WTC11 (cell line): ENCODE measurements at regions not wholly inside any gene's neighbourhood (a gene's known extent, or its start where the extent isn't known, plus 50 kb on each side); places are given as distances from the start of the nearest gene placed in this dataset.

Source experiments
- ATAC-seq: fragments of 200-7000 bp; cut with Tn5 transposase; 2 replicates; pipeline ENCODE4 v1.10.0; 2021; ENCODE audit warnings: mild to moderate bottlenecking, moderate library complexity
- CTCF ChIA-PET: fragments of 300-600 bp; sonication (Branson Sonifier 250); formaldehyde crosslinking; loops from one replicate; lab custom pipeline; 2021; ENCODE audit warnings: antibody characterized with exemption; lab: Charles Lee
- POLR2A ChIA-PET: fragments of 350-600 bp; sonication (Branson Sonifier 250); formaldehyde crosslinking; loops from one replicate; lab custom pipeline; 2021; ENCODE audit warnings: antibody characterized with exemption; lab: Charles Lee
- DNase-seq: peaks from one replicate; pipeline ENCODE4 v3.0.0; 2021; ENCODE audit warnings: low spot score
- H3K27ac Mint-ChIP-seq: 2 replicates; pipeline ENCODE4 v1.8.0; 2021; ENCODE audit warnings: mixed read lengths
- H3K27me3 Mint-ChIP-seq: 2 replicates; pipeline ENCODE4 v1.8.0; 2021; ENCODE audit warnings: low read depth, mild to moderate bottlenecking, moderate library complexity, mixed read lengths
- H3K36me3 Mint-ChIP-seq: 2 replicates; pipeline ENCODE4 v1.8.0; 2021; ENCODE audit warnings: mixed read lengths
- H3K4me1 Mint-ChIP-seq: 2 replicates; pipeline ENCODE4 v1.8.0; 2022; ENCODE audit warnings: mixed read lengths
- H3K4me3 Mint-ChIP-seq: 2 replicates; pipeline ENCODE4 v1.8.0; 2021; ENCODE audit warnings: mild to moderate bottlenecking, moderate library complexity, mixed read lengths
- H3K9me3 Mint-ChIP-seq: 2 replicates; pipeline ENCODE4 v1.8.0; 2021; ENCODE audit warnings: mixed read lengths
- CREM ChIP-seq: sonication (generic); formaldehyde crosslinking; IDR thresholded peaks from 2 replicates; pipeline ENCODE4 v1.8.1; 2022; ENCODE audit warnings: mild to moderate bottlenecking, missing genetic modification reagents, moderate library complexity
- ERG ChIP-seq: fragments of 250-450 bp; sonication (Bioruptor Pico); IDR thresholded peaks from 2 replicates; pipeline ENCODE4 v1.8.0; 2021; ENCODE audit warnings: mild to moderate bottlenecking
- JUN ChIP-seq: sonication (generic); formaldehyde crosslinking; IDR thresholded peaks from 2 replicates; pipeline ENCODE4 v1.8.0; 2023; ENCODE audit warnings: mild to moderate bottlenecking, missing genetic modification reagents
- ZBTB21 ChIP-seq: sonication (generic); formaldehyde crosslinking; IDR thresholded peaks from 2 replicates; pipeline ENCODE4 v1.8.1; 2023; ENCODE audit warnings: mild to moderate bottlenecking, missing genetic modification reagents, borderline replicate concordance
- ZNF121 ChIP-seq: sonication (generic); formaldehyde crosslinking; IDR thresholded peaks from 2 replicates; pipeline ENCODE4 v1.8.0; 2023; ENCODE audit warnings: missing genetic modification reagents
- ZNF263 ChIP-seq: sonication (generic); formaldehyde crosslinking; IDR thresholded peaks from 2 replicates; pipeline ENCODE4 v1.8.1; 2022; ENCODE audit warnings: low read depth, mild to moderate bottlenecking, moderate library complexity, missing genetic modification reagents
- ZNF396 ChIP-seq: fragments of 250-450 bp; sonication (Bioruptor Pico); IDR thresholded peaks from 2 replicates; pipeline ENCODE4 v1.8.0; 2021; ENCODE audit warnings: mild to moderate bottlenecking, moderate library complexity, borderline replicate concordance
- ZNF416 ChIP-seq: fragments of 250-450 bp; sonication (Bioruptor Pico); IDR thresholded peaks from 2 replicates; pipeline ENCODE4 v1.9.0; 2021; ENCODE audit warnings: mild to moderate bottlenecking, inconsistent platforms
- ZSCAN18 ChIP-seq: fragments of 250-450 bp; sonication (Bioruptor Pico); IDR thresholded peaks from 2 replicates; pipeline ENCODE4 v2.1.2; 2022; ENCODE audit warnings: mild to moderate bottlenecking, moderate library complexity
- TF ChIP-seq, protein P1 (sequence below): fragments of 250-450 bp; sonication (Bioruptor Pico); IDR thresholded peaks from 2 replicates; pipeline ENCODE4 v1.9.0; 2021; ENCODE audit warnings: moderate library complexity, mild to moderate bottlenecking, inconsistent platforms, borderline replicate concordance
- TF ChIP-seq, protein P2 (sequence below): fragments of 250-450 bp; sonication (Bioruptor Pico); conservative IDR thresholded peaks from 2 replicates; pipeline ENCODE4 v1.9.0; 2021; ENCODE audit warnings: mild to moderate bottlenecking
- TF ChIP-seq, protein P3 (sequence below): sonication (generic); formaldehyde crosslinking; IDR thresholded peaks from 2 replicates; pipeline ENCODE4 v1.8.0; 2023; ENCODE audit warnings: mild to moderate bottlenecking, missing genetic modification reagents
- TF ChIP-seq, protein P4 (sequence below): sonication (generic); formaldehyde crosslinking; IDR thresholded peaks from 2 replicates; pipeline ENCODE4 v1.8.1; 2023; ENCODE audit warnings: mild to moderate bottlenecking, missing genetic modification reagents, moderate library complexity
- TF ChIP-seq, protein P5 (sequence below): sonication (generic); formaldehyde crosslinking; IDR thresholded peaks from 2 replicates; pipeline ENCODE4 v1.8.1; 2023; ENCODE audit warnings: mild to moderate bottlenecking, missing genetic modification reagents, borderline replicate concordance

GRCh38 chr2:136582628-136583205 is 182.6 kb upstream of the THSD7B start:
- Mint-ChIP-seq H3K4me3 (no peak overlapping the region), H3K36me3 (peaks cover 2% of the 10 kb centered on the region; the same call in 1 of the 2 replicates), H3K4me1 (no peaks in the 10 kb centered on the region), H3K27ac (no peak overlapping the region), H3K27me3 (no peaks in the 10 kb centered on the region; the same call in none of the 2 replicates)
- POLR2A ChIA-PET, result no interaction called here
- peak; percentile 55 for DNase-seq
- TF ChIP-seq ZNF416 (no peak), CREM (CRISPR knock-in tag) (0 out of 2 replicates have a peak, but pooled peaks have one; percentile 35), ZNF263 (CRISPR knock-in tag) (no peak), ZSCAN18 (CRISPR knock-in tag) (0 out of 2 replicates have a peak, but pooled peaks have one; percentile 23), ZBTB21 (no peak), ERG (CRISPR knock-in tag) (0 out of 2 replicates have a peak, but pooled peaks have one; percentile 48), JUN (peak; percentile 21; the same call in 1 of the 2 replicates), ZNF121 (CRISPR knock-in tag) (no peak), ZNF396 (CRISPR knock-in tag) (peak; percentile 82; the same call in 1 of the 2 replicates)
- TF ChIP-seq, protein P1, sequence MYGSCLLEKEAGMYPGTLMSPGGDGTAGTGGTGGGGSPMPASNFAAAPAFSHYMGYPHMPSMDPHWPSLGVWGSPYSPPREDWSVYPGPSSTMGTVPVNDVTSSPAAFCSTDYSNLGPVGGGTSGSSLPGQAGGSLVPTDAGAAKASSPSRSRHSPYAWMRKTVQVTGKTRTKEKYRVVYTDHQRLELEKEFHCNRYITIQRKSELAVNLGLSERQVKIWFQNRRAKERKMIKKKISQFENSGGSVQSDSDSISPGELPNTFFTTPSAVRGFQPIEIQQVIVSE (CRISPR knock-in tag), result no peak
- TF ChIP-seq, protein P2, sequence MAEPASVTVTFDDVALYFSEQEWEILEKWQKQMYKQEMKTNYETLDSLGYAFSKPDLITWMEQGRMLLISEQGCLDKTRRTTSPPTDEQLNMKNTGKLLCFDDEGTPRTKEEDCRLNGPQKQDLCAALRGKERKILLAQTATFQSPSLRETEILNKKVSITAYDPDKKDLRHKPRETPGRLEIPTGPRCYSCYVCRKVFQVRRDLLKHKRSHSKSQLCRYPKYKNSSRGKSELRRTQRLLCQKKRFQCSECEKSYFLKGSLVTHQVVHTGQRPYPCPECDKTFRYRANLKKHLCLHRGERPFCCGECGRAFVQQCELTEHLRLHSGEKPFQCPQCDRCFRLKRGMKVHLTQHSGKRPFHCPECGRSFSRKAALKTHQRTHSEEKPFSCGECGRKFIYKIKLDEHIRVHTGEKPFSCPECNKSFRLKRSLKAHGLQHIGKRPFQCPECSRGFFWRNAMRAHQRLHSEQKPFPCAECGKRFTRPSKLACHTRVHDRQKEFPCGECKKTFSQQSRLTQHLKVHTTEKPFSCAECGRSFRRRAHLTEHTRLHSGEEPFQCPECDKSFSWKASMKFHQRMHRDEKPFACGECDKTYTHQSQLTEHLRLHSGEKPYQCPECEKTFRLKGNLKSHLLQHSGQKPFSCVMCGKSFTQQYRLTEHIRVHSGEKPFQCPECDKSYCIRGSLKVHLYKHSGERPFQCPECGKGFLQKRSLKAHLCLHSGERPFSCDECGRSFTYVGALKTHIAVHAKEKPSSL, result no peak
- TF ChIP-seq, protein P3, sequence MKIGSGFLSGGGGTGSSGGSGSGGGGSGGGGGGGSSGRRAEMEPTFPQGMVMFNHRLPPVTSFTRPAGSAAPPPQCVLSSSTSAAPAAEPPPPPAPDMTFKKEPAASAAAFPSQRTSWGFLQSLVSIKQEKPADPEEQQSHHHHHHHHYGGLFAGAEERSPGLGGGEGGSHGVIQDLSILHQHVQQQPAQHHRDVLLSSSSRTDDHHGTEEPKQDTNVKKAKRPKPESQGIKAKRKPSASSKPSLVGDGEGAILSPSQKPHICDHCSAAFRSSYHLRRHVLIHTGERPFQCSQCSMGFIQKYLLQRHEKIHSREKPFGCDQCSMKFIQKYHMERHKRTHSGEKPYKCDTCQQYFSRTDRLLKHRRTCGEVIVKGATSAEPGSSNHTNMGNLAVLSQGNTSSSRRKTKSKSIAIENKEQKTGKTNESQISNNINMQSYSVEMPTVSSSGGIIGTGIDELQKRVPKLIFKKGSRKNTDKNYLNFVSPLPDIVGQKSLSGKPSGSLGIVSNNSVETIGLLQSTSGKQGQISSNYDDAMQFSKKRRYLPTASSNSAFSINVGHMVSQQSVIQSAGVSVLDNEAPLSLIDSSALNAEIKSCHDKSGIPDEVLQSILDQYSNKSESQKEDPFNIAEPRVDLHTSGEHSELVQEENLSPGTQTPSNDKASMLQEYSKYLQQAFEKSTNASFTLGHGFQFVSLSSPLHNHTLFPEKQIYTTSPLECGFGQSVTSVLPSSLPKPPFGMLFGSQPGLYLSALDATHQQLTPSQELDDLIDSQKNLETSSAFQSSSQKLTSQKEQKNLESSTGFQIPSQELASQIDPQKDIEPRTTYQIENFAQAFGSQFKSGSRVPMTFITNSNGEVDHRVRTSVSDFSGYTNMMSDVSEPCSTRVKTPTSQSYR, result 0 out of 2 replicates have a peak, but pooled peaks have one; percentile 47
- TF ChIP-seq, protein P4, sequence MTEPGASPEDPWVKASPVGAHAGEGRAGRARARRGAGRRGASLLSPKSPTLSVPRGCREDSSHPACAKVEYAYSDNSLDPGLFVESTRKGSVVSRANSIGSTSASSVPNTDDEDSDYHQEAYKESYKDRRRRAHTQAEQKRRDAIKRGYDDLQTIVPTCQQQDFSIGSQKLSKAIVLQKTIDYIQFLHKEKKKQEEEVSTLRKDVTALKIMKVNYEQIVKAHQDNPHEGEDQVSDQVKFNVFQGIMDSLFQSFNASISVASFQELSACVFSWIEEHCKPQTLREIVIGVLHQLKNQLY (CRISPR knock-in tag), result no peak
- TF ChIP-seq, protein P5, sequence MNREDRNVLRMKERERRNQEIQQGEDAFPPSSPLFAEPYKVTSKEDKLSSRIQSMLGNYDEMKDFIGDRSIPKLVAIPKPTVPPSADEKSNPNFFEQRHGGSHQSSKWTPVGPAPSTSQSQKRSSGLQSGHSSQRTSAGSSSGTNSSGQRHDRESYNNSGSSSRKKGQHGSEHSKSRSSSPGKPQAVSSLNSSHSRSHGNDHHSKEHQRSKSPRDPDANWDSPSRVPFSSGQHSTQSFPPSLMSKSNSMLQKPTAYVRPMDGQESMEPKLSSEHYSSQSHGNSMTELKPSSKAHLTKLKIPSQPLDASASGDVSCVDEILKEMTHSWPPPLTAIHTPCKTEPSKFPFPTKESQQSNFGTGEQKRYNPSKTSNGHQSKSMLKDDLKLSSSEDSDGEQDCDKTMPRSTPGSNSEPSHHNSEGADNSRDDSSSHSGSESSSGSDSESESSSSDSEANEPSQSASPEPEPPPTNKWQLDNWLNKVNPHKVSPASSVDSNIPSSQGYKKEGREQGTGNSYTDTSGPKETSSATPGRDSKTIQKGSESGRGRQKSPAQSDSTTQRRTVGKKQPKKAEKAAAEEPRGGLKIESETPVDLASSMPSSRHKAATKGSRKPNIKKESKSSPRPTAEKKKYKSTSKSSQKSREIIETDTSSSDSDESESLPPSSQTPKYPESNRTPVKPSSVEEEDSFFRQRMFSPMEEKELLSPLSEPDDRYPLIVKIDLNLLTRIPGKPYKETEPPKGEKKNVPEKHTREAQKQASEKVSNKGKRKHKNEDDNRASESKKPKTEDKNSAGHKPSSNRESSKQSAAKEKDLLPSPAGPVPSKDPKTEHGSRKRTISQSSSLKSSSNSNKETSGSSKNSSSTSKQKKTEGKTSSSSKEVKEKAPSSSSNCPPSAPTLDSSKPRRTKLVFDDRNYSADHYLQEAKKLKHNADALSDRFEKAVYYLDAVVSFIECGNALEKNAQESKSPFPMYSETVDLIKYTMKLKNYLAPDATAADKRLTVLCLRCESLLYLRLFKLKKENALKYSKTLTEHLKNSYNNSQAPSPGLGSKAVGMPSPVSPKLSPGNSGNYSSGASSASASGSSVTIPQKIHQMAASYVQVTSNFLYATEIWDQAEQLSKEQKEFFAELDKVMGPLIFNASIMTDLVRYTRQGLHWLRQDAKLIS (CRISPR knock-in tag), result 0 out of 2 replicates have a peak, but pooled peaks have one; percentile 75
- TF ChIP-seq, all 79 proteins: peak for 7
- ATAC-seq, result no peak; the same call in 1 of the 2 replicates
- peaks cover 3% of the 10 kb centered on the region for H3K9me3 Mint-ChIP-seq
- CTCF ChIA-PET, result no interaction called here
